SK-N-SH (cell line): ENCODE measurements at regions not wholly inside any gene's neighbourhood (a gene's known extent, or its start where the extent isn't known, plus 50 kb on each side); places are given as distances from the start of the nearest gene placed in this dataset.

Experiments used
- CTCF ChIP-seq: fragments of 200-600 bp; sonication (generic); IDR thresholded peaks from 2 replicates; pipeline ENCODE4 v1.6.1; 2017; ENCODE audit warnings: antibody characterized with exemption, mild to moderate bottlenecking, moderate library complexity
- JUND ChIP-seq: IDR thresholded peaks from 2 replicates; pipeline ENCODE4 v1.4.0; 2012
- MAX ChIP-seq: IDR thresholded peaks from 2 replicates; pipeline ENCODE4 v1.4.0; 2012; ENCODE audit warnings: low read depth
- RAD21 ChIP-seq: IDR thresholded peaks from 2 replicates; pipeline ENCODE4 v1.6.1; 2012; ENCODE audit warnings: mild to moderate bottlenecking, low read length
- TEAD4 ChIP-seq: IDR thresholded peaks from 2 replicates; pipeline ENCODE4 v1.4.0; 2012; ENCODE audit warnings: mild to moderate bottlenecking, borderline replicate concordance; ENCODE audit not compliant: insufficient read depth

GRCh38 chr6:23302514-23302913 lies 733.1 kb downstream of the HDGFL1 start:
- no peak for TF ChIP-seq TEAD4
- no peak for TF ChIP-seq JUND
- no peak for TF ChIP-seq CTCF
- no peak for TF ChIP-seq MAX
- TF ChIP-seq RAD21, result no peak
